Neural crest cell (in vitro differentiated cells): ENCODE measurements at regions not wholly inside any gene's neighbourhood (a gene's known extent, or its start where the extent isn't known, plus 50 kb on each side); places are given as distances from the start of the nearest gene placed in this dataset.
A peak's percentile ranks its signal among the peaks of the same experiment; 100 is the strongest.

Experiments
- DNase-seq: peaks from one replicate; pipeline ENCODE4 v3.0.0; 2021; ENCODE audit warnings: low read depth, mixed read lengths, low spot score
- H3K27ac Mint-ChIP-seq: one replicate; pipeline ENCODE4 v1.8.0; 2021; ENCODE audit warnings: mild to moderate bottlenecking, mixed read lengths; ENCODE audit not compliant: unreplicated experiment
- H3K27me3 Mint-ChIP-seq: 2 replicates; pipeline ENCODE4 v1.8.0; 2021; ENCODE audit warnings: low read depth, mild to moderate bottlenecking, mixed read lengths
- H3K36me3 Mint-ChIP-seq: 2 replicates; pipeline ENCODE4 v1.8.0; 2021; ENCODE audit warnings: low read depth, mild to moderate bottlenecking, mixed read lengths
- H3K4me1 Mint-ChIP-seq: 2 replicates; pipeline ENCODE4 v1.8.0; 2021; ENCODE audit warnings: mixed read lengths
- H3K4me3 Mint-ChIP-seq: one replicate; pipeline ENCODE4 v1.8.0; 2021; ENCODE audit warnings: mild to moderate bottlenecking, mixed read lengths
- H3K9me3 Mint-ChIP-seq: 2 replicates; pipeline ENCODE4 v1.8.0; 2021; ENCODE audit warnings: mixed read lengths
- TF ChIP-seq, protein P1 (sequence below): fragments of 200-600 bp; sonication (generic); conservative IDR thresholded peaks from 2 replicates; pipeline ENCODE4 v1.5.0; 2021; ENCODE audit warnings: antibody characterized with exemption, mild to moderate bottlenecking

DNA sequence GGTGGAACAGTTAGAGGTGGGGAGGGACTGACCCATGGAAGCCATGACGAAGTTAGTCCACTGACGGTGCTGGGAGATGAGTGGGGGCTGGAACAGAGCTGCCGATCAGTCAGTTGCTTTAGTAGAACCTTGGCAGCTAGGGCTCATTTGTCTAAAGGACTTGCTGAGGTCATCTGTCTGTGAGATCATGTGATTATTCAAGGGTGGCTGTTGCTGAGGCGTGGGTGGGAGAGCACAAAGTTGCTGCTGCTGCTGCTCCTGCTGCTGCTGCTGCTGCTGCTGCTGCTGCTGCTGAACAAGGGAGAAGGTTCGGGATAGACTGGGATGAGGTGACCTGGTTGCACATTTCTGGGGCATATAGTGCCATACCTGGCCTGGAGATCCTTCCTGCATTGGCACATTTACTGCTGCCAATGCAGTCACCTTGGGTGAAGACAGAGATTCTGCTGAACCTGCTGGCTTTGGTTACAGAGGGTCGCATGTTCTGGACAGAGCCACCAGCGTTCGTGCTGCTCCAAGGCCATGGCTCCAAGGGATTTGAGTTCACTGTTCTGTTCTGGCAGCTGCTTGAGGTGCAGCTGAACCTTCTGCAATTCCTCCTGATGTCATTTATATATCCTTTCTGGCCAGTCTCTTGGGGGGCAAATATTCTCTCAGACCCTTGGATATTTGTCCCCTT, 840.5 kb downstream of the HACE1 start:
- no peaks in the 10 kb centered on the region for H3K36me3 Mint-ChIP-seq
- TF ChIP-seq, protein P1, sequence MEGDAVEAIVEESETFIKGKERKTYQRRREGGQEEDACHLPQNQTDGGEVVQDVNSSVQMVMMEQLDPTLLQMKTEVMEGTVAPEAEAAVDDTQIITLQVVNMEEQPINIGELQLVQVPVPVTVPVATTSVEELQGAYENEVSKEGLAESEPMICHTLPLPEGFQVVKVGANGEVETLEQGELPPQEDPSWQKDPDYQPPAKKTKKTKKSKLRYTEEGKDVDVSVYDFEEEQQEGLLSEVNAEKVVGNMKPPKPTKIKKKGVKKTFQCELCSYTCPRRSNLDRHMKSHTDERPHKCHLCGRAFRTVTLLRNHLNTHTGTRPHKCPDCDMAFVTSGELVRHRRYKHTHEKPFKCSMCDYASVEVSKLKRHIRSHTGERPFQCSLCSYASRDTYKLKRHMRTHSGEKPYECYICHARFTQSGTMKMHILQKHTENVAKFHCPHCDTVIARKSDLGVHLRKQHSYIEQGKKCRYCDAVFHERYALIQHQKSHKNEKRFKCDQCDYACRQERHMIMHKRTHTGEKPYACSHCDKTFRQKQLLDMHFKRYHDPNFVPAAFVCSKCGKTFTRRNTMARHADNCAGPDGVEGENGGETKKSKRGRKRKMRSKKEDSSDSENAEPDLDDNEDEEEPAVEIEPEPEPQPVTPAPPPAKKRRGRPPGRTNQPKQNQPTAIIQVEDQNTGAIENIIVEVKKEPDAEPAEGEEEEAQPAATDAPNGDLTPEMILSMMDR = no peak
- no peaks in the 10 kb centered on the region for H3K27me3 Mint-ChIP-seq
- H3K4me3 Mint-ChIP-seq = no peak overlapping the region
- DNase-seq = no peak
- H3K9me3 Mint-ChIP-seq = no peaks in the 10 kb centered on the region
- H3K27ac Mint-ChIP-seq = peak overlapping the region; percentile 69
- H3K4me1 Mint-ChIP-seq = peaks cover under 1% of the 10 kb centered on the region

DNA sequence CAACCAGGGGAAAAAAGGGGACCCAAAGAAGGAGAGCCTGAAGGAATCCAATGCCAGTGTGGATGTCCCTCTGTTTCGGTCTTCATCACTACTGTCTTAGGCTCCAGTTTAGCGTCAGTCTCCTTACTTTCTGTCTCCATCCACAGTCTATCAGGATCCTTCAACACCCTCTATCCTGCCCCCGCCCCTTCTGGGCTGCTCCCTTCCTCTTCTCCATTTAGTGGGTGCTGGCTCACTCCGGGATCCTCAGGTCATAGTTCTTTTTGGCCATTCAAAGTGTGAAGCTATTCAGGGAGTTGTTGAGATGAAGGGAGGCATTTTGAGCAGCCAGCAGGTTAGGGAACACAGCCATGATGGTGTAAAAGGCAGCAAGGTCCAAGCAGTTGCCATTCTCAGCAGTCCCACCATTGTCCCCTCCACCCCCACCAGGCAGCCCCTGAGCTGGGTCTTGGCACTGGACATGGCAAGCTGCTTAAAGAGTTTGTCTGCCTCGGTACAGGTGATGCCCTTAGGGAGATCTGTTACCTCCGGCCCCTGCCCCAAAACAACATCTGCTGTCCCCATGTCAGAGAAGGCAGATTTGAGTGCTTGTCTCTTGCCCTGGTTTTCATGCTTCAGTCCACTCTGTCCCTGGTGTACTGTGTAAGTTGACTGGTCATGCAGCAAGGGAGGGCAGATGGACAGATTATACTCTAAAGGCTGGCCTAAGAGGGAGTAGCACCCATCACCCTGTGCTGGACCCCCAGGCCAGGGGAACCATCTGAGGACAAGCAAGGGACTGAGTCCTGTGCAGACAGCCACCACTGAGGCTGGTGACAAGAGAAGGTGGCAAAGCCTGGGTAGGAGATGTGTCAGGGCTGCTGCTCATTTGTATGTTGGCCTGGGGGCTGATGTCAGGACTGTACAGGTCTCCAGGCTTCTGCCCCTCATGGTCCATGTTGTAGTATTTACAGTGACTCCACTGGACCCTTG, 842.0 kb downstream of the HACE1 start:
- DNase-seq = no peak
- Mint-ChIP-seq H3K27ac (no peak overlapping the region), H3K4me3 (no peak overlapping the region), H3K9me3 (no peaks in the 10 kb centered on the region), H3K36me3 (no peaks in the 10 kb centered on the region), H3K4me1 (peaks cover 8% of the 10 kb centered on the region), H3K27me3 (no peaks in the 10 kb centered on the region)
- TF ChIP-seq, protein P1 = no peak

DNA sequence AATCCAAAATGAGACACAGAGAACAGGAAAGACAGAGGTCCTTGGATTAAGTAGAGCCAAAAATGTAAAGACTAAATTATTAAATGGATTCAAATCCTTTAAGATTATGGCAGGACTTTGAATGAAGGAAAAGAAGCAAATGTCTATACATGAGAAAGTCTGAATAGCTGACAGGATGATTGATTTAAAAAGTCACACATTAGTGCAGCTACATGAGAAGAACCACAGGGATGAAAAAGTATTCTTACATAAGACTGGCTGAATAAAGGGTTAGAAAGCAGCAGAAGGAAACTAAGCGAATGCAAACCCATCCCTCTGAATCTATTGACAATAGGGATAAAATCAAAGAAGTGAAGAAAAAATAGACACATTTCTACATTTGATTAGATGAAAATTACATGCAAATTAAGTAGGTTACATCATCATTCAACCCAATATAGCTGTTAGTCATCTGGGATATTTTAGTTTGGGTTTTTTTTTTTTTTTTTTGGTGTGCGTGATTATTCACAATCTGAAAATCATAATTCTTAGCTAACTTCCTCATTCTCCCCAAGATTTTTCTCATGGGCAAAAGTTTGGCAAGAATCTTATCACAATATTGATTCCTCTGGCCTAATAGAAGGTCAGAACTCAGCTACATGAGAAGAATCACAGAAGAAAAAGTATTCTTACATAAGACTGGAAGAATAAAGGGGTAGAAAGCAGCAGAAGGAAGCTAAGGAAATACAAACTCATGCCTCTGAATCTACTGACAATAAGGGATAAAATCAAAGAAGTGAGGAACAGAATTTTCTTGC, 845.4 kb downstream of the HACE1 start:
- peaks cover 4% of the 10 kb centered on the region for H3K9me3 Mint-ChIP-seq
- TF ChIP-seq, protein P1 = no peak
- H3K4me1 Mint-ChIP-seq = peaks cover 8% of the 10 kb centered on the region
- H3K27ac Mint-ChIP-seq = no peak overlapping the region
- peaks cover 3% of the 10 kb centered on the region for H3K36me3 Mint-ChIP-seq
- H3K4me3 Mint-ChIP-seq = no peak overlapping the region
- DNase-seq = no peak
- H3K27me3 Mint-ChIP-seq = no peaks in the 10 kb centered on the region

DNA sequence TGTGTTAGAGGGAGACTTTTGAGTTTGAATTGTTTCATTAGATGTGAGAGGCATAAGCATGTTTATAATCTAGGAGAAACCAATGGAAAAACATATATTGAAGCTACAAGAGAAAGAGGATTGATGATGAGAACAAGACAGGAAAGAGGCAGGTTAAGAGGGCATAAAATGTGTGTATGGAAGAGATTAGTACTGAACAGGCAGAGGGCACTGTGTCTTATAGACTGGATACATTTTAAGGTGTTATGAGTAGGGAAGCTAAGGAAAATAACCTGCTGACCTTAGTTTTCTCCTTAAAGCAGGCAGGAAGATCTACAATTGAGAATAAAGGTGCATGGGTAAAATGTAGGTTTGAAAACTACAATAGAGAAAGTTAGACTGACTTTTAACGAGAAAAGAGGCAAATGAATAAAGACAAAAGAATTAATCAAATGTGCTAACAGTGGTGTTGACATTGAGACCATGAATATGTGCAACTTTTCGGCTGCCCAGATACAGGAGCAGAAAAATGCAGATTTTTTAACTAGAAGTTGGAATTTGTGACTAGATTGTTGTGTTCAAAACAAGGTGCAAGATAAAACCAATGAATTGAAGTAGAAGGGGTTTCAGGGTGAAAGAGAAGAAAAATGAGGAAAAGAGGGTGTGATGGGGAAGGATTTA, 846.3 kb downstream of the HACE1 start:
- H3K4me1 Mint-ChIP-seq = peaks cover 8% of the 10 kb centered on the region
- H3K27me3 Mint-ChIP-seq = no peaks in the 10 kb centered on the region
- H3K36me3 Mint-ChIP-seq = peaks cover 3% of the 10 kb centered on the region
- peak overlapping the region; percentile 19 for H3K27ac Mint-ChIP-seq
- no peak for DNase-seq
- H3K9me3 Mint-ChIP-seq = peaks cover 4% of the 10 kb centered on the region
- H3K4me3 Mint-ChIP-seq = no peak overlapping the region
- TF ChIP-seq, protein P1 = no peak

DNA sequence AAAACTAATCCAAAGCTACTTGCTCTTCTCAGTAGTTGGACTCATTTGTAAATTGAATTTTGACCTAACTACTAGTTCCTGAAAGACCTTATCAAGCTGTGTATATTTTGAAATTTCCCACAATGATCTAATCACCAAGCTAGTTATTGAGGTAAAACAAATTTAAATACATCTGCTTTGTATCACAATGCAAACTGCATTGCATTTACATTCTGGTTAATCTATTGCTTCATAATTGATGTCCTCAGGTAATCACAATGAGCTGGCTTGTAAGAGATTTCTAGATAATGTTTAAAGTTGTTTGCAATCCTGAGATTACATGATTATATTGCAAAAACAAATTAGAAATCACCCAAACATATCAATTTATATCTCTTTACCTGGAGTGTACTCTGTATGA, 848.8 kb downstream of the HACE1 start:
- Mint-ChIP-seq H3K9me3 (peaks cover 4% of the 10 kb centered on the region), H3K4me1 (peaks cover 8% of the 10 kb centered on the region), H3K27ac (no peak overlapping the region), H3K27me3 (no peaks in the 10 kb centered on the region), H3K36me3 (peaks cover 3% of the 10 kb centered on the region), H3K4me3 (no peak overlapping the region)
- TF ChIP-seq, protein P1 = no peak
- DNase-seq = no peak
